Calu3 (cell line): ENCODE measurements at regions not wholly inside any gene's neighbourhood (a gene's known extent, or its start where the extent isn't known, plus 50 kb on each side); places are given as distances from the start of the nearest gene placed in this dataset.

Experiments used
- BruUV-seq: library from RNA; stranded (reverse); fragments of 400-500 nt; replicated peaks from 2 replicates; lab custom pipeline; 2021; lab: Mats Ljungman, UMichigan
- CTCF ChIA-PET: fragments of 300-600 bp; sonication (Branson Sonifier 250); formaldehyde crosslinking; loops from one replicate; lab custom pipeline; 2022; ENCODE audit warnings: antibody characterized with exemption; lab: Charles Lee
- DNase-seq: peaks from one replicate; pipeline ENCODE4 v3.0.0; 2022
- H3K27ac Mint-ChIP-seq: one replicate; pipeline ENCODE4 v1.8.0; 2022; ENCODE audit warnings: mixed read lengths; ENCODE audit not compliant: unreplicated experiment
- H3K27me3 Mint-ChIP-seq: one replicate; pipeline ENCODE4 v1.8.0; 2022; ENCODE audit warnings: mixed read lengths; ENCODE audit not compliant: unreplicated experiment
- H3K36me3 Mint-ChIP-seq: one replicate; pipeline ENCODE4 v1.8.0; 2022; ENCODE audit warnings: mild to moderate bottlenecking, moderate library complexity, mixed read lengths; ENCODE audit not compliant: insufficient read depth, unreplicated experiment
- H3K4me1 Mint-ChIP-seq: one replicate; pipeline ENCODE4 v1.8.0; 2022; ENCODE audit warnings: mild to moderate bottlenecking, low read depth, mixed read lengths; ENCODE audit not compliant: unreplicated experiment
- H3K4me3 Mint-ChIP-seq: one replicate; pipeline ENCODE4 v1.8.0; 2022; ENCODE audit warnings: mild to moderate bottlenecking, low read depth, moderate library complexity, mixed read lengths; ENCODE audit not compliant: unreplicated experiment
- H3K9me3 Mint-ChIP-seq: one replicate; pipeline ENCODE4 v1.8.0; 2022; ENCODE audit warnings: low read depth, mixed read lengths; ENCODE audit not compliant: unreplicated experiment
- intact Hi-C: fragments of 100-400 bp; cut with micrococcal nuclease; formaldehyde crosslinking; loops from one replicate; pipeline ENCODE4 v1.10.0; 2022; ENCODE audit not compliant: unreplicated experiment
- TF ChIP-seq, protein P1 (sequence below): fragments of 200-600 bp; IDR thresholded peaks from one replicate; pipeline ENCODE4 v1.8.0; 2022; ENCODE audit warnings: antibody characterized with exemption; ENCODE audit not compliant: unreplicated experiment

DNA sequence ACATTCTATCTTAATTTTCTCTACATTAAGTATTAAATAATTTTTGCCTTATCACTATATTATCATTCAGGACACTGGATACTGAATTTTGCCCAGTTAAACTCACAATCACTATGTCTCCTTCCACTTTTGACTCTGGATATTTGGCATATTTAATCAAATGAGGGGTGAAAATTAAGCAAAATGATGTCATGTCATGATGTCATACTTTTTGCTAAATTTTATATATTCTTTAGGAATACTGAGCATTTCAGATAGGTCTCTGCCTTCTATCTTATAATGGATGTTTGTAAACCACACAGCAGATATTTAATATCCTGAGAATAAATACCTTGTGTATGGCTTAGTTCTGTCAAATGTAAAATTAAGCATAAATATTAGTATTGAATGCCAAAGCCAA lies 79.5 kb upstream of the HIVEP3 start:
- H3K9me3 Mint-ChIP-seq = no peaks in the 10 kb centered on the region
- H3K27ac Mint-ChIP-seq = no peak overlapping the region
- H3K36me3 Mint-ChIP-seq = no peaks in the 10 kb centered on the region
- no peak overlapping the region for H3K4me3 Mint-ChIP-seq
- H3K4me1 Mint-ChIP-seq = peaks cover 3% of the 10 kb centered on the region
- H3K27me3 Mint-ChIP-seq = no peaks in the 10 kb centered on the region
- intact Hi-C loops = no loop called here
- DNase-seq = no peak
- TF ChIP-seq, protein P1, sequence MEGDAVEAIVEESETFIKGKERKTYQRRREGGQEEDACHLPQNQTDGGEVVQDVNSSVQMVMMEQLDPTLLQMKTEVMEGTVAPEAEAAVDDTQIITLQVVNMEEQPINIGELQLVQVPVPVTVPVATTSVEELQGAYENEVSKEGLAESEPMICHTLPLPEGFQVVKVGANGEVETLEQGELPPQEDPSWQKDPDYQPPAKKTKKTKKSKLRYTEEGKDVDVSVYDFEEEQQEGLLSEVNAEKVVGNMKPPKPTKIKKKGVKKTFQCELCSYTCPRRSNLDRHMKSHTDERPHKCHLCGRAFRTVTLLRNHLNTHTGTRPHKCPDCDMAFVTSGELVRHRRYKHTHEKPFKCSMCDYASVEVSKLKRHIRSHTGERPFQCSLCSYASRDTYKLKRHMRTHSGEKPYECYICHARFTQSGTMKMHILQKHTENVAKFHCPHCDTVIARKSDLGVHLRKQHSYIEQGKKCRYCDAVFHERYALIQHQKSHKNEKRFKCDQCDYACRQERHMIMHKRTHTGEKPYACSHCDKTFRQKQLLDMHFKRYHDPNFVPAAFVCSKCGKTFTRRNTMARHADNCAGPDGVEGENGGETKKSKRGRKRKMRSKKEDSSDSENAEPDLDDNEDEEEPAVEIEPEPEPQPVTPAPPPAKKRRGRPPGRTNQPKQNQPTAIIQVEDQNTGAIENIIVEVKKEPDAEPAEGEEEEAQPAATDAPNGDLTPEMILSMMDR = no peak
- BruUV-seq = no TSS peak
- CTCF ChIA-PET = no interaction called here

DNA sequence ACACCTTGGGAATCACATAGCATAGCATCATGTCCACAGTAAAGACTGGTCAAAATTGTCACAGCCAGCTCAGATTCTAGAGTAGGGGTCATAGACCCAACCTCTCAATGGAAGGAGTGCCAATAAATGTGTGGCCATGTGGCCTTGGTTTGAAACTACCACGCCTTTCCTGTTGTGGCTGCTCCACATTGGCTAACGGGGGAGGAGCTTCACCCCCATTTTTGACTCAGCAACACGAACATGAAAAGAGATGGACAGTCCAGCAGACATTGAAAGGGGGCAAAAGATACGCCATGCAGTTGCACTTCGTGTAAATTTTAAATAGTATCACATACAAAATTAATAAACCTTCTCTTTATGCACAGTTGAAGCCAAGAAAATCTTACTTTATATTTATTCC lies 78.4 kb upstream of the HIVEP3 start:
- Mint-ChIP-seq H3K4me3 (no peak overlapping the region), H3K4me1 (no peaks in the 10 kb centered on the region), H3K9me3 (no peaks in the 10 kb centered on the region), H3K27ac (no peak overlapping the region), H3K36me3 (no peaks in the 10 kb centered on the region), H3K27me3 (no peaks in the 10 kb centered on the region)
- DNase-seq = no peak
- CTCF ChIA-PET = no interaction called here
- BruUV-seq = no TSS peak
- intact Hi-C loops = no loop called here
- TF ChIP-seq, protein P1 = no peak

DNA sequence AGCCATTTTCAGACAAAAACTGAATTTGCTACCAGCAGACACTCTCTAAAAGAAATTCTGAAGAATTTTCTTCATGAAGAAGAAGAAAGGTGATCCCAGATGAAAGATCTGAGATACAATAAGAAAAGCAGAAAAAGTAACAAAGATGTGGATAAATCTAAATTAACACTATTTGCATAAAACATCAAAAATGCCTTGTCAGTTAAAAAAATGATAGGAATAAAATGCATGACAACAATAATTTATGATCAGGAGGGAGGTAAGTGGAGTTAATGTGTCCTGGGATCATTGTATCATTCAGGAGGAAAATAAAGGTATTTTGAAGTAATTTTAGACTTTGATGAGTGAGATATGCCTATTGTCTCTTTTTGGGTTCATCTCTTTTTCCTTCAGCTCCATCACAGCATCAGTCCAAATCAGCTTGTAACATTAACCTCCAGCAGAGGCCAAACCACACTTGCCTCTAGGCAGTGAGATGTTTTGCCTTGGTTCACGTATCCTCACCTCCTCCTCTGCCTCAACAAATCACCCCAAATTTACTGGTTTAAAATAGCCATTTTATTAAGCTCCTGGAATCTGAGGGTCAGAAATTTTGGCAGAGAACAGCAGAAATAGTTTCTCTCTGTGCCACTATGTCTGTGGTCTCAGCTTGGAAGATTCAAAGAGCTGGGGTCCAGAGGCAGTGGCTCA lies 76.9 kb upstream of the HIVEP3 start:
- H3K27ac Mint-ChIP-seq = no peak overlapping the region
- intact Hi-C loops = no loop called here
- TF ChIP-seq, protein P1 = no peak
- BruUV-seq = no TSS peak
- no peak overlapping the region for H3K4me3 Mint-ChIP-seq
- H3K27me3 Mint-ChIP-seq = no peaks in the 10 kb centered on the region
- no peaks in the 10 kb centered on the region for H3K9me3 Mint-ChIP-seq
- no peak for DNase-seq
- H3K36me3 Mint-ChIP-seq = no peaks in the 10 kb centered on the region
- CTCF ChIA-PET = interaction anchor here (1.1 kb wide), 1 partner anchor 18 kb away, joined by 3 read pairs; no protein-coding TSS in a partner anchor
- H3K4me1 Mint-ChIP-seq = no peaks in the 10 kb centered on the region

DNA sequence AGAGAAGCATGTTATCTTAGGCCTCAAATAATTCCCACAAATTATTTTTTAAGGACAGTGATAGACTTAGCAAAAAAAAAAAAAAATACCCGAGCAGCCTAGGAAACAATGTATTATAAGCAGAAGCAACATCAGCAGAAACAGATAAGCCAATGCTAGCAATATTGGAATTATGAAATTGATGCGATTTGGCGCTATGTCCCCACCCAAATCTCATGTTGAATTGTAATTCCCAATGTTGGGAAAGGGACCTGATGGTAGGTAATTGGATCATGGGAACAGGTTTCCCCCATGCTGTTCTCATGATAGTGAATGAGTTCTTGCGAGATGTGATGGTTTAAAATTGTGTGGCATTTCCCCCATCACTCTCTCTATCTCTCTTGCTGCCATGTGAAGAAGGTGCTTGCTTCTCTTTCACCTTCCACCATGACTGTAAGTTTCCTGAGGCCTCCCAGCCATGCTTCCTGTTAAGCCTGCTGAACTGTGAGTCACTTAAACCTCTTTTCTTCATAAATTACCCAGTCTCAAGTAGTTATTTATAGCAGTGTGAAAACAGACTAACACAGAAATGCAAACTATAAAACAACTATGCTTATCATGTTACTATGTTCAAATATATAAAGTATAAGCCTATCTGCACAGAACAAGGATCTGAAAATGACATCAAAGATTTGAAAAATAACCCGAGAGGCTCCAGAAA lies 75.6 kb upstream of the HIVEP3 start:
- DNase-seq = no peak
- BruUV-seq = no TSS peak
- H3K27me3 Mint-ChIP-seq = no peaks in the 10 kb centered on the region
- no peaks in the 10 kb centered on the region for H3K4me1 Mint-ChIP-seq
- H3K36me3 Mint-ChIP-seq = no peaks in the 10 kb centered on the region
- intact Hi-C loops = no loop called here
- no peak overlapping the region for H3K4me3 Mint-ChIP-seq
- CTCF ChIA-PET = no interaction called here
- peaks cover under 1% of the 10 kb centered on the region for H3K9me3 Mint-ChIP-seq
- TF ChIP-seq, protein P1 = no peak
- H3K27ac Mint-ChIP-seq = no peak overlapping the region
